ENCODE measurements at regions not wholly inside any gene's neighbourhood (a gene's known extent, or its start where the extent isn't known, plus 50 kb on each side); places are given as distances from the start of the nearest gene placed in this dataset.

DNA sequence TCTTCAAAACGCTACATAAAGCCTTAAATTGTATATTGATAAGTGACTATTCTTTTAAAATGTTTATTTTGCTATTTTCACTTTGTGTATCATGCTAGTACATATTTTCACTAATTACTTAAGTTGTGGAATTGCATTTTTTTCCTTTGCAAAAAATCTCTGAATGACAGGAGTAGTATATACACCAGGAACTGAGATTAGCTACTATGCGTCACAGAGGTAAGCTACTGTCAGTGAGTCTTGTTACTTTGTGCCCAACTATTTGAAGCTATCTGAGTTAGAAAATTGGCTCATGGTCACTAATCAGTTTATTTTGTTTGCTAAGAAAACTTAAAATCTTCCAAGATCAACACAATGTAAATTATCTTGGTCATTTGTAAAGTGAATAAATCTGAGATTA is 887.4 kb downstream of the TMTC2 start:
- Histone ChIP-seq H3K4me2 (ENCODE audit: control insufficient read depth, extremely low read depth, insufficient read depth, low read depth, low read length) (peak overlapping the region; percentile 16), H3K79me2 (ENCODE audit: control insufficient read depth, insufficient read depth, low read length) (no peaks in the 10 kb centered on the region), H3K27ac (ENCODE audit: control insufficient read depth, insufficient read depth, low read length) (peak overlapping the region; percentile 14), H3K4me3 (ENCODE audit: control insufficient read depth in 2 of 3, extremely low read depth in 1 of 3, insufficient read depth in 2 of 3, low read depth in 1 of 3, low read length in 3 of 3) (no peak overlapping the region), H4K20me1 (ENCODE audit: control insufficient read depth, extremely low read depth, insufficient read depth, low read length) (no peaks in the 10 kb centered on the region), H3K27me3 (ENCODE audit: control insufficient read depth, extremely low read depth, insufficient read depth, low read length) (no peaks in the 10 kb centered on the region), H3K36me3 (ENCODE audit: control insufficient read depth in 2 of 2, extremely low read depth in 1 of 2, insufficient read depth in 2 of 2, low read length in 2 of 2) (no peaks in the 10 kb centered on the region), H3K9me3 (ENCODE audit: control insufficient read depth, low read depth, low read length) (no peaks in the 10 kb centered on the region), H2AFZ (ENCODE audit: control insufficient read depth, low read length) (no peak overlapping the region), H3K9me1 (ENCODE audit: control insufficient read depth, extremely low read depth, insufficient read depth, low read length) (no peaks in the 10 kb centered on the region), H3K4me1 (ENCODE audit: control insufficient read depth, extremely low read depth, insufficient read depth, low read length) (peaks cover 9% of the 10 kb centered on the region), H3K9ac (ENCODE audit: control insufficient read depth, extremely low read depth, insufficient read depth, low read length) (no peak overlapping the region)
- no peak for DNase-seq (ENCODE audit: low read depth, low spot score)
- dilution Hi-C loops (cut with MboI; ENCODE audit: extremely low pct_ligation_motif_present, low sequenced_read_pairs), result no loop called here
- no peak for TF ChIP-seq EZH2 (IDR thresholded peaks at IDR 0.05; ENCODE audit: low read length)
- TF ChIP-seq, protein P1, sequence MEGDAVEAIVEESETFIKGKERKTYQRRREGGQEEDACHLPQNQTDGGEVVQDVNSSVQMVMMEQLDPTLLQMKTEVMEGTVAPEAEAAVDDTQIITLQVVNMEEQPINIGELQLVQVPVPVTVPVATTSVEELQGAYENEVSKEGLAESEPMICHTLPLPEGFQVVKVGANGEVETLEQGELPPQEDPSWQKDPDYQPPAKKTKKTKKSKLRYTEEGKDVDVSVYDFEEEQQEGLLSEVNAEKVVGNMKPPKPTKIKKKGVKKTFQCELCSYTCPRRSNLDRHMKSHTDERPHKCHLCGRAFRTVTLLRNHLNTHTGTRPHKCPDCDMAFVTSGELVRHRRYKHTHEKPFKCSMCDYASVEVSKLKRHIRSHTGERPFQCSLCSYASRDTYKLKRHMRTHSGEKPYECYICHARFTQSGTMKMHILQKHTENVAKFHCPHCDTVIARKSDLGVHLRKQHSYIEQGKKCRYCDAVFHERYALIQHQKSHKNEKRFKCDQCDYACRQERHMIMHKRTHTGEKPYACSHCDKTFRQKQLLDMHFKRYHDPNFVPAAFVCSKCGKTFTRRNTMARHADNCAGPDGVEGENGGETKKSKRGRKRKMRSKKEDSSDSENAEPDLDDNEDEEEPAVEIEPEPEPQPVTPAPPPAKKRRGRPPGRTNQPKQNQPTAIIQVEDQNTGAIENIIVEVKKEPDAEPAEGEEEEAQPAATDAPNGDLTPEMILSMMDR (optimal IDR thresholded peaks at IDR 0.05 in 1 of 3, IDR thresholded peaks at IDR 0.05 in 1 of 3, conservative IDR thresholded peaks at IDR 0.05 in 1 of 3; ENCODE audit: extremely low read depth in 1 of 3, insufficient read depth in 2 of 3, low read length in 3 of 3), result no peak
- FAIRE-seq, result no peak

DNA sequence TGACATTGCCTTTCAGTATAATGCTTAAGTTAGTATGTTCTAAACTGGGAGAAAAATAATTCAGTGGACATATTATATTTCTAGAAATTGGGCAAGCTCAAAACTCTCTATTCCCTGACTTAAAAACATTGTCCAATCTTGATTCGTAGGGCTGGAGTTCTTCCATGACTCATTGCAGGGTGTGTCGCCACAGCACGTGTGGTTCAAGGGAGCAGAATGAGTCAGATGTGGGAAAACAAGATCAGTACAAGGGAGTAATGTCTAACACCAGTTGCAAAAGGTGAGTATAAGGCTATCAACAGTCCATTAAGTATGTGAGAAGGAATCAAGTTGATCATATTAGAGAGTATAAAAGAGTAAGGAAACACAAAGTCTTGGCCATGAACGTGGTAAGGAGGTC is 887.0 kb downstream of the TMTC2 start:
- H3K79me2 ChIP-seq (ENCODE audit: control insufficient read depth, insufficient read depth, low read length), result no peaks in the 10 kb centered on the region
- peak; percentile 41 for DNase-seq (ENCODE audit: low read depth, low spot score)
- H2AFZ ChIP-seq (ENCODE audit: control insufficient read depth, low read length), result no peak overlapping the region
- H3K36me3 ChIP-seq (ENCODE audit: control insufficient read depth in 2 of 2, extremely low read depth in 1 of 2, insufficient read depth in 2 of 2, low read length in 2 of 2), result no peaks in the 10 kb centered on the region
- H4K20me1 ChIP-seq (ENCODE audit: control insufficient read depth, extremely low read depth, insufficient read depth, low read length), result no peaks in the 10 kb centered on the region
- TF ChIP-seq, protein P1 (optimal IDR thresholded peaks at IDR 0.05 in 1 of 3, IDR thresholded peaks at IDR 0.05 in 1 of 3, conservative IDR thresholded peaks at IDR 0.05 in 1 of 3; ENCODE audit: extremely low read depth in 1 of 3, insufficient read depth in 2 of 3, low read length in 3 of 3), result no peak
- TF ChIP-seq EZH2 (IDR thresholded peaks at IDR 0.05; ENCODE audit: low read length), result no peak
- H3K4me1 ChIP-seq (ENCODE audit: control insufficient read depth, extremely low read depth, insufficient read depth, low read length), result peaks cover 9% of the 10 kb centered on the region
- H3K9me3 ChIP-seq (ENCODE audit: control insufficient read depth, low read depth, low read length), result no peaks in the 10 kb centered on the region
- H3K4me3 ChIP-seq (ENCODE audit: control insufficient read depth in 2 of 3, extremely low read depth in 1 of 3, insufficient read depth in 2 of 3, low read depth in 1 of 3, low read length in 3 of 3), result no peak overlapping the region
- no peaks in the 10 kb centered on the region for H3K27me3 ChIP-seq (ENCODE audit: control insufficient read depth, extremely low read depth, insufficient read depth, low read length)
- FAIRE-seq, result peak; percentile 82
- H3K4me2 ChIP-seq (ENCODE audit: control insufficient read depth, extremely low read depth, insufficient read depth, low read depth, low read length), result peak overlapping the region; percentile 16
- peak overlapping the region; percentile 20 for H3K27ac ChIP-seq (ENCODE audit: control insufficient read depth, insufficient read depth, low read length)
- no peak overlapping the region for H3K9ac ChIP-seq (ENCODE audit: control insufficient read depth, extremely low read depth, insufficient read depth, low read length)
- H3K9me1 ChIP-seq (ENCODE audit: control insufficient read depth, extremely low read depth, insufficient read depth, low read length), result no peaks in the 10 kb centered on the region
- dilution Hi-C loops (cut with MboI; ENCODE audit: extremely low pct_ligation_motif_present, low sequenced_read_pairs), result no loop called here

Data from keratinocyte (primary cell).